ENCODE measurements at regions not wholly inside any gene's neighbourhood (a gene's known extent, or its start where the extent isn't known, plus 50 kb on each side); places are given as distances from the start of the nearest gene placed in this dataset.
"Not testable (repeated sequence)": the region's sequence is repeated elsewhere in the genome, so short reads cannot be mapped to it uniquely, and the experiment has no call there.

- peak; percentile 5 for DNase-seq (ENCODE audit: low spot score)
Measured at GRCh38 chr14:106006043-106006442, 479.7 kb downstream of the TMEM121 start.

GRCh38 chr14:106006716-106007115 is 480.3 kb downstream of the TMEM121 start:
- DNase-seq (ENCODE audit: low spot score) = not testable (repeated sequence)

GRCh38 chr14:106010783-106011182 is 484.4 kb downstream of the TMEM121 start:
- DNase-seq (ENCODE audit: low spot score) = no peak

GRCh38 chr14:106011631-106012360 is 485.4 kb downstream of the TMEM121 start:
- DNase-seq (ENCODE audit: low spot score) = peak; percentile 22

- DNase-seq (ENCODE audit: low spot score) = not testable (repeated sequence)
Measured at GRCh38 chr14:106012361-106012725, 486.0 kb downstream of the TMEM121 start.

GRCh38 chr14:106013879-106014376 is 487.5 kb downstream of the TMEM121 start:
- DNase-seq (ENCODE audit: low spot score) = no peak

GRCh38 chr14:106017952-106018351 is 491.6 kb downstream of the TMEM121 start:
- not testable (repeated sequence) for DNase-seq (ENCODE audit: low spot score)

GRCh38 chr14:106021832-106022231 is 495.4 kb downstream of the TMEM121 start:
- no peak for DNase-seq (ENCODE audit: low spot score)

- DNase-seq (ENCODE audit: low spot score) = not testable (repeated sequence)
Measured at GRCh38 chr14:106022648-106023047, 496.3 kb downstream of the TMEM121 start.

GRCh38 chr14:106023411-106023810 is 497.0 kb downstream of the TMEM121 start:
- no peak for DNase-seq (ENCODE audit: low spot score)

GRCh38 chr14:106024983-106025604 is 498.7 kb downstream of the TMEM121 start:
- DNase-seq (ENCODE audit: low spot score) = no peak

- no peak for DNase-seq (ENCODE audit: low spot score)
Measured at GRCh38 chr14:106026026-106026425, 499.6 kb downstream of the TMEM121 start.

GRCh38 chr14:106027759-106028158 is 501.4 kb downstream of the TMEM121 start:
- not testable (repeated sequence) for DNase-seq (ENCODE audit: low spot score)

GRCh38 chr14:106029959-106030358 is 503.6 kb downstream of the TMEM121 start:
- DNase-seq (ENCODE audit: low spot score) = no peak

GRCh38 chr14:106037380-106037779 is 511.0 kb downstream of the TMEM121 start:
- DNase-seq (ENCODE audit: low spot score) = no peak

GRCh38 chr14:106038263-106038662 is 511.9 kb downstream of the TMEM121 start:
- DNase-seq (ENCODE audit: low spot score) = no peak

GRCh38 chr14:106039400-106039799 is 513.0 kb downstream of the TMEM121 start:
- peak; percentile 40 for DNase-seq (ENCODE audit: low spot score)

GRCh38 chr14:106044515-106044914 is 518.1 kb downstream of the TMEM121 start:
- no peak for DNase-seq (ENCODE audit: low spot score)

- peak; percentile 23 for DNase-seq (ENCODE audit: low spot score)
Measured at GRCh38 chr14:106044949-106045596, 518.7 kb downstream of the TMEM121 start.

- DNase-seq (ENCODE audit: low spot score) = no peak
Measured at GRCh38 chr14:106051796-106052195, 525.4 kb downstream of the TMEM121 start.

GRCh38 chr14:106055289-106055688 is 528.9 kb downstream of the TMEM121 start:
- no peak for DNase-seq (ENCODE audit: low spot score)

- DNase-seq (ENCODE audit: low spot score) = no peak
Measured at GRCh38 chr14:106058342-106058741, 532.0 kb downstream of the TMEM121 start.
